GM21367 (cell line): ENCODE measurements at regions not wholly inside any gene's neighbourhood (a gene's known extent, or its start where the extent isn't known, plus 50 kb on each side); places are given as distances from the start of the nearest gene placed in this dataset.

Experiments
- ATAC-seq: cut with Tn5 transposase; IDR thresholded peaks from one replicate; pipeline ENCODE4 v1.9.1; 2021; ENCODE audit not compliant: unreplicated experiment

DNA sequence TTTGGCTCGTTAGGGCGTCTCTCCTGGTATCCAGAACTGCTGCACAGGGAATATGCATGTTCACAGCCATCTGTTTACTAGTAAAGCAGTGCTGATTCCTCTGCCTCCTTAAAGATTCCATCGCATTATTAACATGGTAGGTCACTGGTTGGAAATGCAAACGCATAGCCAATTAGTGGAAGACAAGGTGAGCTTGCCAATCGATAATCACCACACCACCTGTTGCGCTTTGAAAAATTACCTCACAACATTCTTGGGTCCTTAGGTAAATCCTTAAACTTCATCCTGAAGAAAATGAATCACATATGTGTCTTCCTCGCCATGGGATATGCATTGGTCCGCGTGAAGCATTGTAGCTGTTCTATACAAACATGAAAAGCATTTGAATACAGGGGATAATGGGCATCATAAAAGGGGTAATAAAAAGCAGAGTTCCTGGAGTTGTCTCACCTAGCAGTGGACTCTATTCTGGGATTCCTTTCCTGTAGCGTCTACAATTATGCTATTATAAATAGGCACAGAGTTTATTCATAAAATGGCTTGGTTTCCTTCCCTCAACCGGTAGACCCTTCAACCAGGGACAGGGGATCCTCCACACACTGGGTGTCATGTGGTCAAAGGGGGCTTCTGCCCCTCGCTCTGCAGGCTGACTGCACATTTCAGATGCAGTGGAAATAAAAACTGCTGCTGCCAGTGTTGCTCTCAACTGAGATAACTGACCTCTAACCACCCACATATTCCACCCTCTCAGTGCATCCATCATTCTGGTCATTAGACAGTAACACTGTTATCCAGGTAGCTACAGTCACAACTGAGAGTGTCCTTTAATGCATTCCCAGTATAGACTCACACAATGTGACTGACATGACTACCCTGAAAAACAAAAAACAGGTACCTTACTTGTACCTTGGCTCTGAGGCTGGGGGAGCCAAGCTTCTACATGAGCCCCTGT is 389.2 kb upstream of the NFE2L3 start:
- ATAC-seq = no peak

DNA sequence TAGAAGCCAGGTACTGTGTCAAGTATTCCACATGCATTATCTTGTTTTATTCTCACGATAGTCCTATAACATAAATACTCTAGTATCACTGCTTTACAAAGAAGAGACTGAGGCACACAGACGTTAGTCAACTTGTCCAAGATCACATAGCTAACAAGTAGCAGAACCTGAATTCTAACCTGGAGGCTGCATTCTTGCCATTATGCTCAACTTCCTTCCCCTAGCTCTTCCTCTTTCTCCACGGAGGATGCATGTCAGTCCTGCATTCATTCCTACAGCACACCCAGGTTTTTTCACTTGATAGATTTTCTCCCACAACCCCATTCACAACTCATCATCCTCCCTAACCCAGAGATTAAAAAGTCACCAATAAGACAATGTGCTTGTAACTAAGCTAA is 388.5 kb upstream of the NFE2L3 start:
- no peak for ATAC-seq

DNA sequence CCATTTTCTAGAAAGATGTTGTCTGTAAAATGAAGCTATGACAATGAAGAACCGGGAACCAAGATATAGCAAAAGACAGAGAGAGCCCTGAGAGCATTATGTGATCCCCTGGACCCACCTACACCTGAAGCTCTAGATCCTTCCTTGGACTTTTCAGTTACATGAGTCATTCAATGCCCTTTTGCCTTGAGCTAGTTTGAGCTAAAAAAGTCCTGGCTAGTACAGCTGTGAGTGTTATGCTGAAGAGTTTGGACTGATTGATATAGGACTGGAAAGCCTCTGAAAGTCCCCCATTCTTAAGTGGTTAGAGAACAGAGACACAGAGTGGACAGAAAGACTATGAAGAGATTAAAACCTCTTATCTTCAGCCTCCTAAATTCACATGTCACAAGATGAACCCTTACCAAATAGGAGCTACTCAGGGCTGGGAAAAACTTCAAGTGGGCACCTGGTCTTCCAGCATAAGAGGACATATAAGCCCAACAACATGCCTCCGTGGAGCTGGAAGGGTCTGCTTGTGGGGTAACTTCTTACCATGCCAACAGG is 386.8 kb upstream of the NFE2L3 start:
- no peak for ATAC-seq

DNA sequence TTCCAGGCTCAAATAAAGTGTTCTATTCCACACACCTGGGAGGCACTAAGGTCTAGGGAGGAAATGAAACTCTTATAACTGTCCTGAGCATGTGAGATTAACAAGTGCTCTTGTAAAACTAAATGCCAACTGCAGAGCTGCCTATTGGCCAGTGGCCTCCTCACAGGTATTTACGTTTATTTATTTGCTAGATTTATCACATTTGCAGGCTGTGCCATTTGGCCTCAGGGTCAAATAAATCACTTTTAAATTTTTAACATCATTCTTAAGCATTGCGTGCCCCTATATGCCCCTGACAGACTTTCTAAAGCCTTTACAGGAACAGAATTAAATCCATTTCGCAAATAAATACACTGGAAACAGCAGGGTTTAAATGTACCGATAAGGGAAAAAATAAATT is 381.8 kb upstream of the NFE2L3 start:
- ATAC-seq = no peak

DNA sequence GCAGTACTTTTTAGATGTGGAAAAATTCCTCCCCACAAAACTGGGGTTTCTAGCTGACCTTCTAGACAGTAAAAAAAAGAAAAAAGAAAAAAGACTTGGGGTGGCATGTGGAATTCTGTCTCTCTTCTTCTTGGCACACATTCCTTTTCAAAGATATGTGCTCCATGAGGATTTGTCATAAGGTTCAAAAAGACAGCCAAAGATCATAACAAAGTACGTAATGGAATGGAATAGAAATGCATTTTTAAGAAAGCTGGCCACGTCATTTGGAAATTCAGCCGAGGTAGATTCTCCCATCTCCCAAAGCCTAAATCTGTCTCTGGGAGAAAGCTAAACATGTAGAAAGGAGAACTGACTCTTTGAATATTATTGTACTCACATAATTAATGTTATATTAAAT is 381.3 kb upstream of the NFE2L3 start:
- ATAC-seq = no peak

DNA sequence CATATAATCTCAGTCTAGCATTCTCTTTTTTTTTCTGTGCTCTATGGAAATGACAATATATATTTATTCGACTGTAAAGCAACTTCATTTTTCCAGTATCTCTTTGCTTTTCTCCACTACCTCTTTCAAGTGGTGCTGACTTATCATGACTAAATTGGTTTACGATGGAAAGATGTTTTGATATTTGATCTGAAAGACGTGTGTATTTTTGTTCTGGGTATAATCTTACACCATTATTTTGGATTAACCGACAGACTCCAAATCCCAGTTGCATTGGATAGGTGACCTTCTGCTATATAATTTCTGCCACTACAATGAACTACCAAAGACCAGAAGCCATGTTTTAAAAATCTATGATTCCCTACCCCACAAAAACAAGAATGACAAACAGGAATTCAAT is 380.5 kb upstream of the NFE2L3 start:
- ATAC-seq = no peak

DNA sequence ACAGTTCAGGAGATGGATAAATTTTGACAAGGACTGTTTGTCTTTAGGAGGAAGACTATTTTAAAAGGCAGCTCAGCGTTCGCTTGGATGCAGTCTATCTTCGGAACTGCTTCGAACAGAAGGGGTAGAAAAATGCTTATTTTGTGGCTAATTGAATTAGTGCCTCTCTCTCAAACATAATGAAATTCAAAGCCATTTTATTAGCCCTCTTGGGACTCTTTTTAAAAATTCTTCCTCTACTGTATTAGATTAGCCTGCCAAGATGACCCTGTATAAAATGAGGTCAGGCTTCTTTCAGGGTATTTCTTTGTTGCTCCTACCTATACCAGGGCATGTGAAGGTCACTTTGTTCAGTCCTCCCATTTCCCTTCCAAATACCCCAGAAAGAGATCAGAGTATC is 379.2 kb upstream of the NFE2L3 start:
- ATAC-seq = no peak

DNA sequence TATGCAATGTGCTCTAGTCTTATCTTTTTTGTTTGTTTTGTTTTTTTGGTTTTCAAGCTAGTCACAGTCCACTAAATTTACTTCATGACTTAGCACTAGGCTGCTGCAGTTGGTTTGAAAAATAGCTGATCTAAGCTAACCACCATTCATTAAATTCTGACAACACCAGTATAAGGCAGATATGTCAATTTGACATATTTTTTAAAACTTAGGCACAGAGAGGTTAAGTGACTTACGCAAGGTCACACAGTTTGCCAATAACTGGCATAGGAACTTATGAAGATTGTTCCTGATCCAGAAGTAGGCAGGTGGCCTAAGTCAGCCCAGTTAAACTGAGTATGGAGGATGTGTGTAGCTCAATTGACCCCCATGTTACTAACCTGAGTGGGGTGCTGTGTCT is 377.3 kb upstream of the NFE2L3 start:
- no peak for ATAC-seq

DNA sequence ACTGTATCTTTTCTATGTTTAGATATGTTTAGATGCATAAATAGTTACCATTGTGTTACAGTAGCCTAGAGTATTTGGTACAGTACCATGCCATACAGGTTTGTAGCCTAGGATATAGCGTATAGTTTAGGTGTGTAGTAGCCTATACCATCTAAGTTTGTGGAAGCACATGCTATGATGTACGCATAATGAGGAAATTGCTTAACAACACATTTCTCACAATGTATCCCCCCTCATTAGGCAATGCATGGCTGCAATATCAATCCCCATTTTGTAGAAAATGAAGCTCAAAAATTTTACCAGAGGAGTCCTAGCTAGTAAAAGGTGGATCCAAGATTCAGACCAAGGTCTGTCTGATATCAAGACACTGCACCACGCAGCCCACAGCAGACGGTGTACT is 376.4 kb upstream of the NFE2L3 start:
- ATAC-seq = no peak

DNA sequence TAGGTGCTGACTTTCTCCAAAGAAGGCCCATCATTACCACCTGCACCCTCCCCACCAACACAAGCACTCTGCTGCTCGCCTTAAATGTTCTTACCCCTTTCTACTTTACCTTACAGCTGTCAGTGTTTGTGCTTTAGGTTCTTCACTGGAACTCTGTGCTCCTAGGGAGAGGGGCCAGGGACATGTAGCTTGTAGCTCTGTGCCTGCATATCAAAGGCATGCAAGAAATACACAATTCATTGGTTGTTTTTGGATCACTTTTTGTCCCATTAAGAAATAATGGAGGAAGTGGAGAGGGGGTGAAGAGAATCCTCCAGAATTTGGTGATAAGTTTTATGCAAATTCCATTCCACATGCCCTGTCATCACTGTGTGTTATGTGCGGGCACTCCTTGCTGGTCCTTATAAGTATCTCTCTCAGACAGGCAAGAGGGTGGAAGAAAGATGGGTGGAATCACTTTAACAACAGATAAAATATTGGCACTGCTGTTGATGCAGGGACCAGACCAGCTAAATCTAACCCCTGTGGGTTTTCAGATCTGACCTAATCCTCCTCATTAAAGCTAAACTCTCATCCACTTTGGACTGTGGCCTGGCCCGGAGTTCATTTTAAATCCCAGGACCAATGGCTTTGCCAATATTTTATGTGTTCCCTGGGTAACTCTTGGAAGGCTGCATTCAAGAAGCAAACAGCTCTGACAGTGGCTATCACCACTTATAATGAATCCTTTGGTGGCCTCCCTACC is 375.8 kb upstream of the NFE2L3 start:
- no peak for ATAC-seq

DNA sequence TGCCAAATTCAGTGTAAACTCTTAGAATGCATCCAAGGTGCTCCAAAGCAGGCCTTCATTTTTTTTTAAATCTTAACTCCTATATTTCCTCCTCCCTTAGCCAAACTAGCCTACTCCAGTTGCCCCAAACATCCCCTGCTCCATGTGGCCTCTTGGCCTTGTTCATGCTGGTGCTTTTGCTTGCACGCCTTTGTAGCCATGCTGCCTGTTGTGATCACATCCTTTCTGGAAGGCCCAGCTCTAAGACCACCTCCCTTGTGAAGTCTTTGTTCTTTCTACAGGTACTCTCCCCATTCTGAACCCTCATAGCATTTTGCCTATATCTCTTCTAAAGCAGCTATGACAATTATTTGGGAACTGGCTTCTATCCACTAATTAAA is 375.3 kb upstream of the NFE2L3 start:
- ATAC-seq = no peak

DNA sequence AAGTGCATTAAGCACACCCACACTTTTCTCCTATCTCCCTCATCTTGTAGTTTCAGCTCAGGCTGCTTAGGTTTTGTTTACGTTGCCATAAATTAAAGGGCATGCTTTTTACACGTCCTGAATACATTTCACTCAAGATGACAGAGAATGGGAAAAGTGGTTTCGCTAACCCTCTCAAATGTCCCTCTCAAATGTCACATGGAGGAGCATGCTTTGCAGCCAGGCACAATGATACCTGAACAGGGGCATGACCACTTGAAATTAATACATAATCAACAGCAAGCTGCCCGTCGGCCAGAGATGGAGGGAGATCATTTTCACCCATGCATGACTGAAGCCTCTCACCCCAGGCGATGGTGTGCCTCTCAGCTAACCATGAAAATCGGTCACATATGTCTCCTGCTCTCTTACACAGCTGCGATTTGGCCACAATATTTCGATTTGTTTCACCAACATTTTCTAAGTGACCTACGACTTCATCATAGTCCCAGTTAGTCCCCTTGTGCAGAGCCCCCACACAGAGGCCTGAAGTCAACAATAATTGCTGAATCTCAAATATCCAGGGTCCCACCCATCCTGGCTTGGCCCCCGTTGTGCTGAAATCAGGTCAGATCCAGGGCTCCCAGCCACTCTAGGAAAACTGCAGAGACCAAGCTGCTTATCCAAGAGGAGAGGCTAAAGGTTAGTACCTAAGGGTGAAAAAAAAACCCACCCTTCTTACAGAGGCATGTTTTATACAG is 373.9 kb upstream of the NFE2L3 start:
- no peak for ATAC-seq

DNA sequence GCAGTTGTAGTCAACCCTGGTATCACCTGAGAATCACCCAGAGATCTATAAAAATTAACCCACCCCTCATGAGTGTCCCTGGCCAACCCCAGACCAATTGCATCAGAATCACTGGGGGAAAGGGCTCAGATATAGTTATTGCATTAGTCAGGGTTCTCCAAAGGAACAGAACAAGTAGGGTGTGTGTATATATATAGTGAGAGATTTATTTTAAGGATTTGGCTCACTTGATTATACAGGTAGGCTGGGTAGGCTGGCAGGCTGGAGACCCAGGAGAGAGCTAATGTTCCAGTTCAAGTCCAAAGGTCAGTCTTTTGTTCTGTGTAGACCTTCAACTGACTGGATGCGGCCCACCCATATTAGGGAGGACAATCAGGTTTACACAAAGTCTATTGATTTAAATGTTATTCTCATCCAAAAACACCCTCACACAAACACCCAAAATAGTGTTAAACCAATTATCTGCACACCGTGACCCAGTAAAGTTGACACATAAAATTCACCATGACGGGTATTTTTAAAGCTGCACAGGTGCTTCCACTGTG is 372.9 kb upstream of the NFE2L3 start:
- ATAC-seq = no peak

DNA sequence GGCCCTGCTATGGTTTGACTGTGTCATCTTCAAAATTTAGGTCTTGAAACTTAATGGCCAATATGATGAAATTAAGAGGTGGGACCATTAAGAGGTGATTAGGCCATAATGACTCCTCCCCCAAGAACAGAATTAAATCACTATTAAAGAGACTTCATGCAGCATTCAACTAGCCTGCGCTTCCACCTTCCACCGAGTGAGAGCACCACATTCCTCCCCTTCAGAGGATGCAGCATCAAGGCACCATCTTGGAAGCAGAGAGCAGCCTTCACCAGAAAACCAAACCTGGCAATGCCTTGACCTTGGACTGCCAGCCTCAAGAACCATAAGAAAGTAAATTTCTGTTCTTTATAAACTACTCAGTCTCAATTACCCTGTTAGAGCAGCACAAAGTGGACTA is 371.1 kb upstream of the NFE2L3 start:
- no peak for ATAC-seq

DNA sequence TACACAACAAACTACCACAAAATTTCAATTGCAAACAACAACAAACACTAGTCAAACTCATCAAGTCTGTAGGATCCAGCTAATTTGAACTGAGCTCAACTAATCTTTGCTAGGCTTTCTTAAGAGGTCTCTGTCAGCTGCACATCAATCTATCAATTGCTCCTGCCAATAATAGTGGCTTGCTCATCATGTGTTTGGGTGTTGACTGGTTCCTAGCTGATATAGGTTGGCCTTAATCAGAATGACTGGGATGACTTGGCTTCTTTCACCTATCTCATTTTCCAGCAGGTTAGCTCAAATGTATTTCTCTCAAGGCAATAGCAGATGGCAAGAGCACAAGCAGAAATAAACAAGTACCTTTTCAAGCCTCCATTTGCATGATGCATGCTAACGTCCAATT is 370.3 kb upstream of the NFE2L3 start:
- ATAC-seq = no peak

DNA sequence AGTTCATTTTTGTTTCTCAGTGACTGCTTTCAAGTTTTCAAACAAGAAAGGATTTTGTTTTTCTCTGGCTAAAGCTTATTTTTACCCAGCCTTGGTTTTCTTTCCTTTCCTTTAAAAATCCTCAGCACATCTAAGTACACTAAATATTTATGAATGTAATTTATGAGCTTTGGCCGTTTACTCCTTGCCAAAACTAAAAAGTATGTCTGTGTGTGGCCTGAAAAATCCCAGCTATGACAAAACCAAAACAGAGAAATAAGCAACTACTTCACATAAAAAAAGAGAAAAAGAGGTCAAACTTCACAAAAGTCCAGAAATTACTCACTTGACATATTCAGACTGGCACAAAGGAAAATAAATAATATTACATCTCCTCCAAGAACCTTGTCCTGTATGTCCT is 365.1 kb upstream of the NFE2L3 start:
- no peak for ATAC-seq

DNA sequence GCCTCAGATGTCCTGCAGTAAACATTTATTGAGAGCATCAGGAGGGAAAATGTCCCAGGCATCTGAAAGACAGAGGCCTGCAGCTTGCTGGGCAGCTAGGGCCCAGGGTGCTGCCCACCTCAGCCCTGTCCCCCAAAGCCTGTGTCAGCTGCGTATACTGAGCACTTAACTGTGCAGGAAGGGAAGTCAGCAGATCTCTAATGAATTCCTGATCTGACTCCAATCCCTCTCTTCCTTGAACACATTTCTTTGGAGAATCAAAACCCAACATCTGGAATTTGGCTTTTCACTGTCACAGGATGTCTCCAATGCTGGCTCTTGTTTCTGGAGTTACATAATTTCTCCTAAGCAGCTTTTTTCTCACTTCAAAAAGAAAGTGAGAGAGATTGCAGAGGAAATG is 364.7 kb upstream of the NFE2L3 start:
- ATAC-seq = no peak

DNA sequence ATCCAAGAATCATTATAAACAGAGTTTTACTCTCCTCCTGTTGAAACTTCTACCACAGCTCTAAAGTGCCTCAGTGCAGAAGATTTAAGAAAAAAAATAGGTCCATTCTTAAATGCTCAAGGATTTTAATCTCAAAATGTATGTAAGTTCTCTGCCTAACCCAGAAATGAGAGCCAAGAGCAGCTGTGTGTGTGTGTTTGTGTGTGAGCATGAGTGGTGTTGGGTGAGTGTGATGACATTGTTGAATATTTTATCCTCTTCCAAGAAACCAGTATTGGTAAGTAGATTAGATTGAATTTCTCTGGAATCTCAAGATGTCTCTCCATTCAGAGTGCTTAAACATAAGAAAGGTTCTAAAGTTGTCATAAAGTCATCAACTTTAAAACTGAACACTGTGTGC is 363.6 kb upstream of the NFE2L3 start:
- ATAC-seq = no peak

DNA sequence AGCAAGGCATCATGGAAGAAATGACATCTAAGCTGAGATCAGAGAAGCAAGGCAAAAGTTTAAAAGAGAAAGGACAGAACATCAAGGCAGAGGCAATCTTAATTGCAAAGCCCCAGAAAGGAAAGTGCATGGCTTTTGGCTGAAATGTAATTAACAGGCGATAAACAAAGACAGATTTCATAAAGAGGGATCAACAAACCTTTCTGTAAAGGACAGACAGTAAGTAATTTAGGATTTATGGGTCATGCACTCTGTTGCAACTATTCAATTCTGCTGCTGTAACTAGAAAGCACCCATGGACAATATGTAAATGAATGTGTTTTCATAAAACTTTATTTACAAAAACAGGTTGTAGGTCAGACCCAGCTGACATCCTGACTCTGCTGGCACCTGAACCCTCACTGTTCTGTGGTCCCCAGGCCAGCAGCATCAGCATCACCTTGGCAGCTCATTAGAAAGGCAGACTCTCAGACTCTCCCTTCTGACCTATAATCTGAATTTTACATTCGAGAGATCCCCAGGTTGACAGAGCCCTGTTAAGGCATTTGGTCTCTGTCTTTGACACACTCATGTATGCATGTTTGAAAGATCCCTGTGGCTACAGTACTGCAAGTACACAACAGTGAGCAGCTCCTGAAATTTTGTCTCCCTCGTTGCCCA is 362.9 kb upstream of the NFE2L3 start:
- ATAC-seq = no peak
